ENCODE measurements at regions not wholly inside any gene's neighbourhood (a gene's known extent, or its start where the extent isn't known, plus 50 kb on each side); places are given as distances from the start of the nearest gene placed in this dataset.

DNA sequence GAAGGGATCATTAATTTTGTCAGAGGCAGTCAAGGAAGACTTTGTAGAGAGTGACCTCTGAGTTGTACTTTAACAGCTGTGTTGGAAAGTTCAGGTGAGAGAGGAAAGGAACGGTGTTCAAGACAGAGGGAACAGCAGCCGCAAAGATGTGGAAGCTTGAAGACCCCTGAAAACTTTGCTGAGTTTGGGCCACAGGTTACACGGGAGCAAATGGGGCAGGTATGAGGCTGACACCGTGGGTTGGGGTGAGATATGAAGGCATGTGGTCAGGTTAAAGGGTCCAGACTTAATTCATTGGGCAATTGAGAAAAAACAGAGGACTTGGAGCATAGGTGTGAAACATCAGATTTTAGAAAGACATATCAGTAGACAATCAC, 72.0 kb upstream of the SERP2 start:
- TF ChIP-seq GATA2 (IDR thresholded peaks at IDR 0.05; ENCODE audit: low read depth, low read length): no peak
- no peak for TF ChIP-seq GATA3 (IDR thresholded peaks at IDR 0.05; ENCODE audit: low read depth, low read length)
